K562 (cell line): ENCODE measurements at regions not wholly inside any gene's neighbourhood (a gene's known extent, or its start where the extent isn't known, plus 50 kb on each side); places are given as distances from the start of the nearest gene placed in this dataset.

Experiments
- CREB1 ChIP-seq, 2 experiments: sonication (generic) in 1 of 2; formaldehyde crosslinking in 1 of 2; IDR thresholded peaks; 2 replicates each; pipeline versions ENCODE4 v1.6.1 to v1.8.0; 2012 to 2022; ENCODE audit warnings: inconsistent platforms in 1 of 2, mild to moderate bottlenecking in 1 of 2, missing genetic modification reagents in 1 of 2, moderate library complexity in 1 of 2
- ELK1 ChIP-seq: sonication (generic); formaldehyde crosslinking; IDR thresholded peaks from 2 replicates; pipeline ENCODE4 v1.8.1; 2022; ENCODE audit warnings: missing genetic modification reagents
- NFE2 ChIP-seq: IDR thresholded peaks from 2 replicates; pipeline ENCODE4 v1.6.1; 2014; ENCODE audit warnings: antibody characterized with exemption, low read depth
- POLR2A ChIP-seq: fragments of 450-650 bp; conservative IDR thresholded peaks from 2 replicates; pipeline ENCODE4 v1.6.1; 2016
- POLR2AphosphoS5 ChIP-seq: IDR thresholded peaks from 2 replicates; pipeline ENCODE4 v1.6.1; 2011; ENCODE audit warnings: mild to moderate bottlenecking, low read depth, low read length, moderate library complexity; ENCODE audit not compliant: control insufficient read depth, insufficient read depth
- XRCC3 ChIP-seq: fragments of 450-650 bp; IDR thresholded peaks from 2 replicates; pipeline ENCODE4 v1.6.1; 2017; ENCODE audit warnings: mild to moderate bottlenecking, moderate library complexity
- ZEB2 ChIP-seq: fragments of 450-650 bp; IDR thresholded peaks from 2 replicates; pipeline ENCODE4 v1.6.1; 2016
- TF ChIP-seq, protein P1 (sequence below), 2 experiments: fragments of 450-650 bp; formaldehyde crosslinking in 1 of 2; IDR thresholded peaks; 2 replicates each; pipeline versions ENCODE4 v1.4.0 to v1.6.1; 2014 to 2020; ENCODE audit warnings: mild to moderate bottlenecking in 2 of 2, borderline replicate concordance in 1 of 2, low read depth in 1 of 2
- TF ChIP-seq, protein P2 (sequence below): fragments of 250-450 bp; sonication (Bioruptor Pico); IDR thresholded peaks from 2 replicates; pipeline ENCODE4 v1.4.0; 2020; ENCODE audit warnings: mild to moderate bottlenecking, moderate library complexity

GRCh38 chr6:105795366-105795765, 290.8 kb upstream of the PRDM1 start:
- no peak for TF ChIP-seq ZEB2
- no peak for TF ChIP-seq POLR2AphosphoS5
- TF ChIP-seq NFE2, result no peak
- no peak for TF ChIP-seq POLR2A
- TF ChIP-seq ELK1 (CRISPR knock-in tag), result no peak
- TF ChIP-seq, protein P1, sequence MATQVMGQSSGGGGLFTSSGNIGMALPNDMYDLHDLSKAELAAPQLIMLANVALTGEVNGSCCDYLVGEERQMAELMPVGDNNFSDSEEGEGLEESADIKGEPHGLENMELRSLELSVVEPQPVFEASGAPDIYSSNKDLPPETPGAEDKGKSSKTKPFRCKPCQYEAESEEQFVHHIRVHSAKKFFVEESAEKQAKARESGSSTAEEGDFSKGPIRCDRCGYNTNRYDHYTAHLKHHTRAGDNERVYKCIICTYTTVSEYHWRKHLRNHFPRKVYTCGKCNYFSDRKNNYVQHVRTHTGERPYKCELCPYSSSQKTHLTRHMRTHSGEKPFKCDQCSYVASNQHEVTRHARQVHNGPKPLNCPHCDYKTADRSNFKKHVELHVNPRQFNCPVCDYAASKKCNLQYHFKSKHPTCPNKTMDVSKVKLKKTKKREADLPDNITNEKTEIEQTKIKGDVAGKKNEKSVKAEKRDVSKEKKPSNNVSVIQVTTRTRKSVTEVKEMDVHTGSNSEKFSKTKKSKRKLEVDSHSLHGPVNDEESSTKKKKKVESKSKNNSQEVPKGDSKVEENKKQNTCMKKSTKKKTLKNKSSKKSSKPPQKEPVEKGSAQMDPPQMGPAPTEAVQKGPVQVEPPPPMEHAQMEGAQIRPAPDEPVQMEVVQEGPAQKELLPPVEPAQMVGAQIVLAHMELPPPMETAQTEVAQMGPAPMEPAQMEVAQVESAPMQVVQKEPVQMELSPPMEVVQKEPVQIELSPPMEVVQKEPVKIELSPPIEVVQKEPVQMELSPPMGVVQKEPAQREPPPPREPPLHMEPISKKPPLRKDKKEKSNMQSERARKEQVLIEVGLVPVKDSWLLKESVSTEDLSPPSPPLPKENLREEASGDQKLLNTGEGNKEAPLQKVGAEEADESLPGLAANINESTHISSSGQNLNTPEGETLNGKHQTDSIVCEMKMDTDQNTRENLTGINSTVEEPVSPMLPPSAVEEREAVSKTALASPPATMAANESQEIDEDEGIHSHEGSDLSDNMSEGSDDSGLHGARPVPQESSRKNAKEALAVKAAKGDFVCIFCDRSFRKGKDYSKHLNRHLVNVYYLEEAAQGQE (IDR thresholded peaks at IDR 0.05; ENCODE audit: borderline replicate concordance), result no peak
- TF ChIP-seq, protein P1 (CRISPR knock-in tag; IDR thresholded peaks at IDR 0.05; ENCODE audit: low read depth), result no peak
- no peak for TF ChIP-seq CREB1 (IDR thresholded peaks at IDR 0.05)
- no peak for TF ChIP-seq CREB1 (CRISPR knock-in tag; IDR thresholded peaks at IDR 0.05)
- TF ChIP-seq, protein P2, sequence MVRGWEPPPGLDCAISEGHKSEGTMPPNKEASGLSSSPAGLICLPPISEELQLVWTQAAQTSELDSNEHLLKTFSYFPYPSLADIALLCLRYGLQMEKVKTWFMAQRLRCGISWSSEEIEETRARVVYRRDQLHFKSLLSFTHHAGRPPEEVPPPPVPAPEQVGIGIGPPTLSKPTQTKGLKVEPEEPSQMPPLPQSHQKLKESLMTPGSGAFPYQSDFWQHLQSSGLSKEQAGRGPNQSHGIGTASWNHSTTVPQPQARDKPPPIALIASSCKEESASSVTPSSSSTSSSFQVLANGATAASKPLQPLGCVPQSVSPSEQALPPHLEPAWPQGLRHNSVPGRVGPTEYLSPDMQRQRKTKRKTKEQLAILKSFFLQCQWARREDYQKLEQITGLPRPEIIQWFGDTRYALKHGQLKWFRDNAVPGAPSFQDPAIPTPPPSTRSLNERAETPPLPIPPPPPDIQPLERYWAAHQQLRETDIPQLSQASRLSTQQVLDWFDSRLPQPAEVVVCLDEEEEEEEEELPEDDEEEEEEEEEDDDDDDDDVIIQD (CRISPR knock-in tag), result no peak
- no peak for TF ChIP-seq XRCC3
